Activated CD4-positive, alpha-beta T cell treated with anti-CD3 and anti-CD28 coated beads for 36 hours (primary cell): ENCODE measurements at regions not wholly inside any gene's neighbourhood (a gene's known extent, or its start where the extent isn't known, plus 50 kb on each side); places are given as distances from the start of the nearest gene placed in this dataset.

ENCODE experiments used
- ATAC-seq: fragments of 200-7000 bp; cut with Tn5 transposase; one replicate; pipeline ENCODE4 v1.10.0; 2021; ENCODE audit warnings: mild to moderate bottlenecking, moderate library complexity
- CTCF ChIA-PET: fragments of 350-600 bp; sonication (Branson Sonifier 250); formaldehyde crosslinking; loops from one replicate; lab custom pipeline; 2021; ENCODE audit warnings: antibody characterized with exemption; lab: Charles Lee
- POLR2A ChIA-PET: fragments of 350-600 bp; sonication (Branson Sonifier 250); formaldehyde crosslinking; loops from one replicate; lab custom pipeline; 2021; ENCODE audit warnings: antibody characterized with exemption, inconsistent platforms; lab: Charles Lee
- DNase-seq: peaks from one replicate; pipeline ENCODE4 v3.0.0-alpha.2; 2020
- H3K27ac Mint-ChIP-seq: one replicate; pipeline ENCODE4 v1.8.0; 2021; ENCODE audit warnings: mixed read lengths
- H3K27me3 Mint-ChIP-seq: one replicate; pipeline ENCODE4 v1.8.0; 2021; ENCODE audit warnings: mixed read lengths
- H3K36me3 Mint-ChIP-seq: one replicate; pipeline ENCODE4 v1.8.0; 2021; ENCODE audit warnings: low read depth, mixed read lengths
- H3K4me1 Mint-ChIP-seq: one replicate; pipeline ENCODE4 v1.8.0; 2021; ENCODE audit warnings: mixed read lengths
- H3K4me3 Mint-ChIP-seq: one replicate; pipeline ENCODE4 v1.8.0; 2021; ENCODE audit warnings: mild to moderate bottlenecking, moderate library complexity, mixed read lengths
- H3K9me3 Mint-ChIP-seq: one replicate; pipeline ENCODE4 v1.8.0; 2021; ENCODE audit warnings: low read depth, mixed read lengths
- intact Hi-C, 2 experiments: fragments of 100-400 bp; cut with DNase I in 1 of 2; cut with micrococcal nuclease in 1 of 2; formaldehyde crosslinking; loops; one replicate each; pipeline versions ENCODE4 v1.14.2 to v1.15.1; 2022 to 2024; cut with DNase I, micrococcal nuclease

DNA sequence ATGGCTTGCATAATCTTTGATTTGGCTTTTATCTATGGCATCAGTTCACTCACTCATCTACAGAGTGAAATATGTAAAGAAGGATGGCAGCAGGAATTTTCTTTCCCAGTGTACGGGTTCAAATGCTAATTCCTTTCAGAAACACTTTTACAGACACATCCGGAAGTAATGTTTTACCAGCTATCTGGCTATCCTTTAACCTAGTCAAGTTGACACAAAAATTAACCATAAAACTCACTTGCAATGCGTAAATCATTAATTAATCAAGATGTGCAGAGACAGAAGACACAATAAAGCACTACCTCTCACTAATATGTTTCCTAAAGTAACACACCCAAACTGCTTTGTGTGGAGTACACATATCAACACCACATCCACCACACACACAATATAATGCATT, 378.9 kb upstream of the ANO3 start:
- H3K27me3 Mint-ChIP-seq = no peaks in the 10 kb centered on the region
- H3K4me1 Mint-ChIP-seq = no peaks in the 10 kb centered on the region
- peaks cover 9% of the 10 kb centered on the region for H3K9me3 Mint-ChIP-seq
- DNase-seq = no peak
- no peak for ATAC-seq
- H3K27ac Mint-ChIP-seq = no peak overlapping the region
- POLR2A ChIA-PET = no interaction called here
- H3K36me3 Mint-ChIP-seq = no peaks in the 10 kb centered on the region
- CTCF ChIA-PET = no interaction called here
- intact Hi-C loops = no loop called here
- no peak overlapping the region for H3K4me3 Mint-ChIP-seq

DNA sequence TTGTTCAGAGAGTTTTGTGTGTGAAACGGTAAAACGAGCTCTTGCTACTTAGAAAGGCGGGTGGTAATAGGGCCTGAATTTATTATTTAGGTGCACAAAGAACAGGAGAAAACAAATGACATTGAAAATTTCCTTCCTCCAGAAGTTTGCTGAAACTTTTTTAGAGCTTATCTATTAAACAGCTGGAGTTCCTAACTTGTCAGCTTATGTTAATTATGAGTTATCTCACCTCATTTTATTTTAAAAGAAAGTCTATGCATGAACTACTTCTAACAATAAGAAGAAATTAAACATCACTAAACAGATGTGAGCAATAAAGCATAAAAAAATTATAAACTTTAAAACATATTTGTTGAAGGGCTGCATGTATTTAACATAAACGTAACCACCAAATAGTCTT, 373.9 kb upstream of the ANO3 start:
- ChIA-PET CTCF (interaction anchor here (1.2 kb wide), 1 partner anchor 24 kb away, joined by 5 read pairs; no protein-coding TSS in a partner anchor), POLR2A (no interaction called here)
- no peaks in the 10 kb centered on the region for H3K4me1 Mint-ChIP-seq
- H3K4me3 Mint-ChIP-seq = no peak overlapping the region
- H3K9me3 Mint-ChIP-seq = peaks cover 12% of the 10 kb centered on the region
- ATAC-seq = no peak
- no peak overlapping the region for H3K27ac Mint-ChIP-seq
- H3K36me3 Mint-ChIP-seq = no peaks in the 10 kb centered on the region
- intact Hi-C loops = no loop called here
- no peaks in the 10 kb centered on the region for H3K27me3 Mint-ChIP-seq
- DNase-seq = no peak

DNA sequence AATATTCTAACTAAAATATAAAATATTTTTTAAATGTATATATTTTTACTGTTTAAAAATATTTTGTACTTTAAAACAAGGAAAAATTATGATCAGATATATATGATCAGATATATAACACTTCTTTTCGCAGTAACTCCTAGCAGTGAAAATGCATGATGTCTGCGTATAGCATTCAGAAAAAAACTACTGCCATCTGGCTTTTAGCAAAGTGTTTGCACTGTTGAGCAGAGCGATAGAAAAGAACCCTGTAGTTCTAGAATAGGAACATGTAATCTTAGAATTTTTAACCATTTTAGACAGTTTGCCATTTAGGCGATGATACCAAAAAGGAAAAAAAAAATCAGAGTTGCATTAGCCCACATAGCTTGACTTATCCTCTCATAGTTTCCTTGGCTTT, 370.4 kb upstream of the ANO3 start:
- no peaks in the 10 kb centered on the region for H3K27me3 Mint-ChIP-seq
- no peaks in the 10 kb centered on the region for H3K36me3 Mint-ChIP-seq
- ChIA-PET CTCF (no interaction called here), POLR2A (no interaction called here)
- H3K4me3 Mint-ChIP-seq = no peak overlapping the region
- ATAC-seq (no peak), DNase-seq (no peak)
- intact Hi-C loops = no loop called here
- H3K4me1 Mint-ChIP-seq = no peaks in the 10 kb centered on the region
- peaks cover 10% of the 10 kb centered on the region for H3K9me3 Mint-ChIP-seq
- no peak overlapping the region for H3K27ac Mint-ChIP-seq

- POLR2A ChIA-PET = no interaction called here
- peaks cover 4% of the 10 kb centered on the region for H3K9me3 Mint-ChIP-seq
These were observed 361.0 kb upstream of the ANO3 start for GRCh38 chr11:25970726-25971508.

DNA sequence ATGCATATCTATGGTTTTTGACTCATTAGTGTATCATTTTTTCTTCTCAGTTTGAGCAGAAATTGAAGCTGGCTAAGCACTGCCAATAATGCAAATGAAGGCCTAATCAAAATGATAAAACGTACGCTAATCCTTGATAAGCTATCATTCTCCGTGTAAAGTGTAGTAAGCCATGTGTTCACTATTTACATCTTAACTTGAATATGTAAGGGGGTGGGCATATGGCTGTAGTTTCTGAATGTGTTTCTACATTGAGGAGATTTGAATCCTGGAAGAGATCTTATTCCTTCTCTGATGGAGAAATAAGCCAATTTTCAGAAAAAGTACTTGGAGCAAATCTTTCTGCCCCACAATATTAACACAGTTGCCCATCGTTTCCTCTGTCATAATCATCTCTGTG, 351.8 kb upstream of the ANO3 start:
- no peak for ATAC-seq
- Mint-ChIP-seq H3K27ac (no peak overlapping the region), H3K4me3 (no peak overlapping the region), H3K4me1 (no peaks in the 10 kb centered on the region), H3K36me3 (no peaks in the 10 kb centered on the region), H3K27me3 (no peaks in the 10 kb centered on the region), H3K9me3 (peaks cover 5% of the 10 kb centered on the region)
- intact Hi-C loops = no loop called here
- CTCF ChIA-PET = interaction anchor here (0.7 kb wide), 1 partner anchor 291 kb away, joined by 3 read pairs; no protein-coding TSS in a partner anchor
- DNase-seq = no peak
- POLR2A ChIA-PET = no interaction called here

More at GRCh38 chr11:25970726-25971508, 361.0 kb upstream of the ANO3 start:
- intact Hi-C loops = no loop called here
- DNase-seq (no peak), ATAC-seq (no peak)
- Mint-ChIP-seq H3K27ac (no peak overlapping the region), H3K4me1 (no peaks in the 10 kb centered on the region), H3K4me3 (no peak overlapping the region), H3K36me3 (no peaks in the 10 kb centered on the region), H3K27me3 (no peaks in the 10 kb centered on the region)
- CTCF ChIA-PET = no interaction called here

GRCh38 chr11:25981998-25982397, 349.9 kb upstream of the ANO3 start:
- Mint-ChIP-seq H3K27ac (no peak overlapping the region), H3K4me1 (no peaks in the 10 kb centered on the region)

DNA sequence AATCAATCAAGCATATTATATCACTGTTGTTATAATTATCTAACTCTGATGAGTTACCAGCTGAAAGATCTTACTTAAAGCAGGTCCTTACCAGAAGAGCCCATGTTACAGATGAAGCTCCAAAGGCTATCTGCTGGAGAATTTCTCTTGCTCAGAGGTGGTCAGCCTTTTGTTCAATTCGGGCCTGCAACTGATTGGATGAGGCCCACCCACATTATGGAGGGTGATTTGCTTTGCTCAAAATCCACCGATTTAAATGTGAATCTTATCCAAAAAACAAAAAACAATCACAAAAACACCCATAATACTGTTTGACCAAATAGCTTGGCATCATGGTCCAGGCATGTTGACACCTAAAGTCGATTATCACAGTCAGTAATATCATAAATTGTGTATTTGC, 348.6 kb upstream of the ANO3 start:
- intact Hi-C loops = loop anchor here in 1 of 2 experiments (2.0 kb wide), 1 partner anchor 294 kb away; no protein-coding TSS in a partner anchor
- DNase-seq = no peak
- Mint-ChIP-seq H3K27ac (no peak overlapping the region), H3K27me3 (no peaks in the 10 kb centered on the region), H3K4me3 (no peak overlapping the region), H3K9me3 (peaks cover 5% of the 10 kb centered on the region), H3K4me1 (no peaks in the 10 kb centered on the region), H3K36me3 (no peaks in the 10 kb centered on the region)
- ATAC-seq = no peak
- CTCF ChIA-PET = no interaction called here
- POLR2A ChIA-PET = no interaction called here

More at GRCh38 chr11:25981998-25982397, 349.9 kb upstream of the ANO3 start:
- DNase-seq = no peak
- Mint-ChIP-seq H3K9me3 (peaks cover 5% of the 10 kb centered on the region), H3K27me3 (no peaks in the 10 kb centered on the region), H3K4me3 (no peak overlapping the region), H3K36me3 (no peaks in the 10 kb centered on the region)
- ChIA-PET CTCF (interaction anchor here (1.2 kb wide), 1 partner anchor 24 kb away, joined by 5 read pairs; no protein-coding TSS in a partner anchor), POLR2A (no interaction called here)
- ATAC-seq = no peak
- intact Hi-C loops = loop anchor here in 1 of 2 experiments (2.0 kb wide), 1 partner anchor 295 kb away; no protein-coding TSS in a partner anchor

DNA sequence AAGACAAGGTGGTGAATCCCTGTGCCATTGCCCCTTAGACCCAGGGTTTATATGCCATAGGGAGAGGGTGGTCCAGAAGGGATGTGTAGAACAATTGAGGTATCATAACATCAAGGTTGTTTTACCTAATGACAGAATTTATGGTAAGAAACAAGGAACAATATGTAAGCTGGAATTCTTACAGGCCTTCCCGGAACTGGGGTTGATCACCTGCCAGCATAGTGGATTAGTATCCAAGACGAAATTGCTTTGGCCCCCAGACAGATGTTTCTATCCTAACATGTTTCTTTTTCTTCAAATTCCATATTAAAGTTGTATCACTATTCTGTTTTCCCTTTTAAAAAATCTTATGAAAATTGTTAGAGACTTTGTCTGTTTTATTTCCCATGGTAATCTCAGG, 343.8 kb upstream of the ANO3 start:
- Mint-ChIP-seq H3K36me3 (no peaks in the 10 kb centered on the region), H3K4me3 (no peak overlapping the region), H3K27ac (no peak overlapping the region), H3K4me1 (no peaks in the 10 kb centered on the region), H3K9me3 (peaks cover 3% of the 10 kb centered on the region), H3K27me3 (no peaks in the 10 kb centered on the region)
- intact Hi-C loops = no loop called here
- ATAC-seq = no peak
- ChIA-PET CTCF (no interaction called here), POLR2A (no interaction called here)
- DNase-seq = no peak

GRCh38 chr11:25990406-25990805, 341.5 kb upstream of the ANO3 start:
- H3K27ac Mint-ChIP-seq = no peak overlapping the region
- CTCF ChIA-PET = no interaction called here
- no peak for DNase-seq

DNA sequence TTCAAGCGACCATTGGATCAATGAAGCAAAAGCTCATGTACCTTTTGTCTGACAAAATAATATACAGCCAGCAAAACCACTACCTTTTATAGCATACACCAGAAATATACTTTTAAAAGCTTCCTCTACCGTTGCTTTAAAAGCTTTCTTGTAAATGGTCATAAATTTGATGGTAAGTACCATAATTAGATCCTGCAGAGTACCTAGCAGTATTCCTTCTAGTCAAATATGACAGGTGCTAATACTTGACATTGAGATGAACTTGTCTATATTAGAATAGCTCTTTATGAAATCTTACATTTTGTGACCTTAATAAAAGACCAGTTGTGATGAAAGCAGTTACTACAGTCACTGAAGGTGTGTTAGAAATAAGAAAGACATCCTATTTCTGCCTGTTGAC, 340.5 kb upstream of the ANO3 start:
- ATAC-seq = no peak
- CTCF ChIA-PET = no interaction called here
- no peak overlapping the region for H3K4me3 Mint-ChIP-seq
- intact Hi-C loops = no loop called here
- no peak for DNase-seq
- H3K27me3 Mint-ChIP-seq = no peaks in the 10 kb centered on the region
- peaks cover 9% of the 10 kb centered on the region for H3K9me3 Mint-ChIP-seq
- no peaks in the 10 kb centered on the region for H3K4me1 Mint-ChIP-seq
- no peak overlapping the region for H3K27ac Mint-ChIP-seq
- POLR2A ChIA-PET = no interaction called here
- no peaks in the 10 kb centered on the region for H3K36me3 Mint-ChIP-seq

More at GRCh38 chr11:25990406-25990805, 341.5 kb upstream of the ANO3 start:
- POLR2A ChIA-PET = no interaction called here
- no peak overlapping the region for H3K4me3 Mint-ChIP-seq
- H3K4me1 Mint-ChIP-seq = no peaks in the 10 kb centered on the region
- H3K36me3 Mint-ChIP-seq = no peaks in the 10 kb centered on the region
- no peak for ATAC-seq
- peaks cover 8% of the 10 kb centered on the region for H3K9me3 Mint-ChIP-seq
- H3K27me3 Mint-ChIP-seq = no peaks in the 10 kb centered on the region
- intact Hi-C loops = no loop called here

DNA sequence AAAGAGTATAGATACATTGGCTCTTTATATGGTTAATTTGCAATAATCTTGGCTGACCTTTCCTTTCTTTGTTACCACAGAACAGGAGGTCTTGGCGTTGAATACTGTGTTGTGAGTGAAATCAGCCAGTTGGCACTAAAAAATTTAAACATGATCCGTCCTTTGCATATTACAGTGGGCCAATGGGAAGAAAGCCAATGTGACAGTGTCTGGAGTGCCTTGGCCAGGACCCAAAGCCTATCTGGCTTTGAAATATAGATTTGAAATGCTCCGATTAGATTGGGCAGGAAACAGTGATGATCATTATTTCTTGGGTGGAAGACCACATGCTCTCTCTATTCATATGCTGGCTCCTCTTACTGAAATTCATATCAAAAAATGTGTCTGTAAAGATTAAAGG, 339.6 kb upstream of the ANO3 start:
- H3K4me1 Mint-ChIP-seq = no peaks in the 10 kb centered on the region
- H3K27me3 Mint-ChIP-seq = no peaks in the 10 kb centered on the region
- ChIA-PET POLR2A (no interaction called here), CTCF (no interaction called here)
- ATAC-seq = no peak
- H3K9me3 Mint-ChIP-seq = peaks cover 9% of the 10 kb centered on the region
- intact Hi-C loops = no loop called here
- no peak for DNase-seq
- no peak overlapping the region for H3K27ac Mint-ChIP-seq
- no peaks in the 10 kb centered on the region for H3K36me3 Mint-ChIP-seq
- H3K4me3 Mint-ChIP-seq = no peak overlapping the region

GRCh38 chr11:25993016-25993415, 338.9 kb upstream of the ANO3 start:
- ChIA-PET CTCF (no interaction called here), POLR2A (no interaction called here)
- H3K4me1 Mint-ChIP-seq = no peaks in the 10 kb centered on the region
- H3K4me3 Mint-ChIP-seq = no peak overlapping the region
- no peak overlapping the region for H3K27ac Mint-ChIP-seq
- no peak for ATAC-seq
- intact Hi-C loops = no loop called here
- peaks cover 9% of the 10 kb centered on the region for H3K9me3 Mint-ChIP-seq
- DNase-seq = no peak
- H3K27me3 Mint-ChIP-seq = no peaks in the 10 kb centered on the region
- H3K36me3 Mint-ChIP-seq = no peaks in the 10 kb centered on the region
